GM19395 (cell line): ENCODE measurements at regions not wholly inside any gene's neighbourhood (a gene's known extent, or its start where the extent isn't known, plus 50 kb on each side); places are given as distances from the start of the nearest gene placed in this dataset.

Experiments
- ATAC-seq: cut with Tn5 transposase; IDR thresholded peaks from one replicate; pipeline ENCODE4 v1.9.1; 2021; ENCODE audit warnings: mild to moderate bottlenecking, moderate library complexity; ENCODE audit not compliant: unreplicated experiment

- no peak for ATAC-seq
Measured at GRCh38 chr17:70774339-70775117, 605.2 kb downstream of the KCNJ2 start.

DNA sequence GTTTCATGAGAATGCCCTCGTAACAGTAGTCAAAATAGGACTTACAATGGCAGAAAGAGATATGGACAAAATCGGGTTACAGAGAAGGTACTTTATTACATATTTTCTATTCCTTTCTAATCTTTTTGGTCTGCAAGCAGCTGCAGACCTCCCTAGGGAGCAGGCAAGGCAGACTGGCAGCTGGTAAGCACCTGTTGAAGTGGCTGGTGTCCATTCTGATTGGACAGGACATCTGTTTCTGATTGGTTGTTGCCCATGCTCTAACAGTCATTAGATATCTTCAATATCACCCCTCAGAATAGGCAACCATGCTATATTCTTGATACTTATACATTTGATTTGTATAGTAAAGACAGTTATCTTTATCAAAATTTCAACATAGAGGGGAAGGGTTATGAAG lies 606.3 kb downstream of the KCNJ2 start:
- ATAC-seq = no peak

DNA sequence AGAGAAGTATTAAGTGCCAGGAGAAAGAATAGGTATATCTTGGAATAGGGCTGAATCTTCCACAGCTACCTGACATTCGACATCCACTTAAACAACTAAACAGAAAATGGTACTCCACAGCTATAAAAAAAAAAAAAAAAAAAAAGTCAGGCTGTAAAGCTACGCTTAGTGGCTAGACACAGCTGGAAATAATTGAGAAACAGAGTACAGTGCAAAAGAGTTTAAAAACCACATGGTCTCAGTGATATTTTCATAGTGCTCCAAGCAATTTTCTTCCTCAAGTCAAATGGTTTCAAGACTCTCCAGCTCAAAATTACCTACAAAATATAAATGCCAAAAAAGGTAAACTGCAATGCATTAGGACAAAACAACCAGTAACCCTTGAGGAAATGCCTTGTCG lies 607.1 kb downstream of the KCNJ2 start:
- ATAC-seq = no peak

DNA sequence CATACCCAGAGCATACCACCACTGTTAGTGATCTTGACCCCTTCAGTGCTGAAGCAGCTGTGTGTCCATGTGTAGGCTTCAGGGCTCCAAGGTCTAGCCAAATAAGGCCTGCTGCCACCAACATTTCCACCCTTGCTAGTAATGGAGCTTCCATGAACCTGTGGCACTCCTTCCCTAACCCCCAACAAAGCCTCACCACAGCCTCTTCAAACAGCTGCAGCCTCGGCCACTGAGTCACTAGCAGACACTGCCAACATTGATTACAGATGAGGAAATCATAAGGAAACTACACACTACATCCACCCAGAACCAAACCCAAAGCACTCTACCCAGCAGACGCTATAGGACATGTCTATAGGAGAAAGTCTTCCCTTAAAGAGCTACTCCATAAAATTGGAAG lies 610.7 kb downstream of the KCNJ2 start:
- ATAC-seq = no peak

DNA sequence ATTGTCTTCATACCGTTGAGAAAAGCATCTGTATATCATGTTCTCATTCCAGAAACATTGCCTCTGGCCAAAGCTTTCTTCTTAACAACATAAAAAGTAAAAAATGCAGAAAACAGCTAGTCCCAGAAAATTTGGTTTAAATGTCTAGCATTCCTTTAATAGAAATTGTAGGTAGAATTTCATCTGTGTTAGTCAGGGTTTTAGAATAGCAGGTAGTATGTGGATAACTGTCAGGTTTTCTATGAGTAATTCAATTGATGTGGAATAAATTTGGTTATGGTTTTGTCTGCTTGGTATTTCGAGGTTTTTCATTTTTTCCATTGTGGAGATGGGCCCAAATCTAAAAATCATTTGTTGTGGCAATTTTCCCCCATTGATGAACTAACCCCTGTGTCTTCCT lies 616.7 kb downstream of the KCNJ2 start:
- no peak for ATAC-seq

GRCh38 chr17:70787721-70788300 lies 618.5 kb downstream of the KCNJ2 start:
- ATAC-seq = no peak

GRCh38 chr17:70791748-70792443 lies 622.6 kb downstream of the KCNJ2 start:
- ATAC-seq = no peak

DNA sequence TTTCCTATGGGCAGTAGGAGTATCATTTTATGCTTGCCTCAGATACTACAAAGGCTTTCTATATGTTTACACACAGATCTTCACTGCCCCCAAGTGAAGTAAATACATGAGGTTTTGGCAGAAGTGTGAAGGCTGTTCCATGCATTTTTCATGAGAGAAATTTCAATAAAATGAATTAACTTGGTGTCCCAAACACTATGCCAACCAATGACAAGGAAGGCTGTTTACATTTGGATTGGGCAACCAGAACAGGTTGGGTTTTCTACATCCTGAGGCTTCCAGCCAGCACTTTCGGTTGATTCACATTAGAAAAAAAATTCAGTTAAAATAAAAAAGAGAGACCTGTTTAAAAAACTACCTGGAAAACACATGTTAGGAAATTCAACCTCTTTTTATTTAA lies 625.4 kb downstream of the KCNJ2 start:
- ATAC-seq = no peak

DNA sequence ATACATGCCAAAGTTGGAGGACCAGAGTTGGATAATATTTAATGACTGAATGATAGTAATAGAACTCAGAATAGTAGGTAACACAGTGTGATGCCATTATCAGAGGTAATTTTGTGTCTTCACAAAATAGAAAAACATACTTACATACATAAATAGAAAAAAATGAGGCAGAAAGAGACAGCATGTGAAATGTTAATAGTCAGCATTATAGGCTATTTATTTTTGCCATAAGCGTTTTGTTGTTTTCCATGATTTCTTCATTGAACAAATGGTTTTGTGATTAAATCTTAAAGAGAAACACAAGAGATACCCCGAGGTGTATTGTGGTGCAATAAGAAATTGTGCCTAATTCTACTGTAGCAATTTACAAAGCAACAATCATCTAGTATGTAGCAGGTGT lies 626.3 kb downstream of the KCNJ2 start:
- no peak for ATAC-seq

DNA sequence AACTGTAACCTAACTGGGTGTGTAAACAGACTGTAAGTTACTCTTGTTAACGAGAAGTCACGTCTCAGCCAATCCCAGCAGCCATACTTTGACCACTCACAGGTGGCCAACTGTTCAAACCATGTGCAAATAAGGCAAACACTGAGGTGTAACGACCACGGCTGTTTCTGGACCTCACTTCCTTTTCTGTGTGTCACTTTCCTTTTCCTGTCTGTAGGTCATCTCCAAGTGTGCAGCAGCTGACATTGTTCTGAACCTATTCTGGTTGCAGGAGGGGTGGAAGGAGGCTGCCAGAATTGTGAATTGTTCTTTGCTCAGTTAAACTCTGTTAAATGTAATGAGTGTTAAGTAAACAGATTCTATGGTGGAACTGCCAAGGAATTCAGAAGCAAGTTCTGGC lies 627.4 kb downstream of the KCNJ2 start:
- ATAC-seq = no peak

DNA sequence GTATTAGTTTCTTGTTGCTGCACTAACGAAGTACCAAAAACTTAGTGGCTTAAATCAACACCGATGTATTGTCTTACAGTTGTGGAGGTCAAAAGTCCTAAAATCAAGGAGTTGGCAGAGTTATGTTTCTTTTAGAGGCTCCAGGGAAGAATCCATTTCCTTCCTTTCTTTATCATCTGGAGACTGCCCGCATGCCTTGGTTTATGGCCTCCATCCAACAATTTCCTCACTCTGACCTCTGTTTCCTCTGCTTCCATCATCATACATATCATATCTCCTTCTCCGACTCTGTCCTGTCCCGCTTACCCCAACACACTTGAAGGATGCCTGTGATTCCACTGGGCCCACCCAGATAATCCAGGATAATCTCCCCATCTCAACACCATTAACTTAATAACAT lies 627.8 kb downstream of the KCNJ2 start:
- no peak for ATAC-seq

- ATAC-seq = no peak
Measured at GRCh38 chr17:70804161-70804560, 634.8 kb downstream of the KCNJ2 start.

DNA sequence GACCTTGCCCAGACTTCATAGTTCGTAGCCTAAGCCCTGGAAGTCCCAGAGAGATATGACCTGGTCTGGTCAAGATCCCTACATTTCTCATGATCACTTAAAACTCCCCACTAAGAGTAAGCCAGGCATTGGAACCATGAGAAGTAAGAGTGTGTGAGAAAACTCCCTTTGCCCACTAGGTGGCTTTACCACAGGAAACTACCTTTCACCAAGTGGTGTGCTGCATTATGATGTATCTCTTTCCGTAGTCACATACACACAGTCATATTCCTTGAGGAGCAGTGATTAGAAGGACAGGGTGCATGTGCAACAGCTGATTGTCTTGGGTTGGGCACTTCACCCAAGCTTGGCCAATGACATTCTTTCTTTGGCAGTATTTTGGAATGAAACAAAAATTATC lies 639.3 kb downstream of the KCNJ2 start:
- no peak for ATAC-seq

DNA sequence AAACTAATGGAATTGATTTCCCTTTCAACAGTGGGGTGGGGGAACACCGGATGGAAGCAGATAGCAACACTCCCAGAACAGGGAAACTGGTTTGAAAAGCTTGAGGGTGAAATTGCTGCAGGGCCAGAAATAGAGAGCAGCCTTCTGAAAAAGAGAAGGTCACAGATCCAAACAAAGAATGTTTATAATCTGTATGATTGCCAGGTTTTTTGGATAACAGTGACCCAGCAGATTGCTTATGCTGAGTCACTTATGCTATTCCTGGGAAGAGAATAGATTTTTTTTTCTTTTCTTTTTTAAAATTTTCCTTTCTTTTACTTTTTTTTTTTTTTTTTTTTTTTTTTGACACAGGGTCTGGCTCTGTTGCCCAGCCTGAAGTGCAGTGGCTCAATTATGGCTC lies 641.3 kb downstream of the KCNJ2 start:
- no peak for ATAC-seq

DNA sequence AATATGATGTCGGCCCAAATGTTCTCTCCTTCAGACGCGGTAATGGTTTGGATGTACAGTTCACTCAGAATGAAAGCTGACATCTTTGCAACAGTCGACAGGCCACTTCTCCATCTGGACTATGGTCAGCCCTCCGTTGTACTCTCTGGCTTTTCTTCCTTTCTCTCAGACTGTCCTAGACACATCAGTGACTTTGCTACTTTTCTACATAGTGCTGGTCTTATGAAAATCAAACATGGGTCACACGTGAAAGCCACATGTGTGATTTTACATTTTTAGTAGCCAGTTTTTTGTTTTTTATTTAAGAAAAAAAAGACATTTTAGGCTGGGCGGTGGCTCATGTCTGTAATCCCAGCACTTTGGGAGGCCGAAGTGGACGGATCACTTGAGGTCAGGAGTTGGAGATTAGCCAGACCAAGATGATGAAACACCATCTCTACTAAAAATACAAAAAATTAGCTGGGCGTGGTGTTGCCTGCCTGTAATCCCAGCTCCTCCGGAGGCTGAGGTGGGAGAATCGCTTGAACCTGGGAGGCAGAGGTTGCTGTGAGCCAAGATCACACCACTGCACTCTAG lies 644.1 kb downstream of the KCNJ2 start:
- ATAC-seq = no peak

DNA sequence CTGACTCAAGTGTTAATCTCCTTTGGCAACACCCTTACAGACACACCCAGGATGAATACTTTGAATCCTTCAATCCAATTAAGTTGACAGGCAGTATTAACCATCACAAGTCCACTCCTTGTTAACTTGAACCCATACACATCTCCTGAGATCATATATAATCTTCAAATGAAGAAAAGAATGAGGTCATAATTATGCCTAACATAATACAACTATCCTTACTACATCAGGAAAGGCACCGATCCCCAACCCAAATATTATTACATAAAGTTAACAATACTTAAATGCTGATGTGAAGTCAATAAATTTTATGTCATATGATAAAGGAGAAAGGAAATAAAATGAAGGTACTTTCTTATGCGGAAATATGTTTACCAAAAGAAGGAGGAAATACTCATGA lies 649.9 kb downstream of the KCNJ2 start:
- ATAC-seq = no peak

DNA sequence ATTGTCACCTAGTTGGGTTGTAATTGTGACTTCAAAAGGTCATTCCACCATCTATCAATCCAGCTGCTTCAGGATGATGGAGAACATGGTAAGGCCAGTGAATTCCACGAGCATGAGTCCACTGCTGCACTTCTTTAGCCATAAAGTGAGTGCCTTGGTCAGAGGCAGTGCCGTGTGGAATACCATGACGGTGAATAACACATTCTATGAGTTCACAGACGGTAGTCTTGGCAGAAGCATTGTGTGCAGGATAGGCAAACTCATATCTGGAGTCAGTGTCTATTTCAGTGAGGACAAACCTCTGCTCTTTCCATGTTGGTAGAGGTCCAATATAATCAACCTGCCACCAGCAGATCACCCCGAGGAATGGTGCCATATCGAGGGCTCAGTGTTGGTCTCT lies 650.9 kb downstream of the KCNJ2 start:
- no peak for ATAC-seq

- no peak for ATAC-seq
Measured at GRCh38 chr17:70825321-70826125, 656.2 kb downstream of the KCNJ2 start.

DNA sequence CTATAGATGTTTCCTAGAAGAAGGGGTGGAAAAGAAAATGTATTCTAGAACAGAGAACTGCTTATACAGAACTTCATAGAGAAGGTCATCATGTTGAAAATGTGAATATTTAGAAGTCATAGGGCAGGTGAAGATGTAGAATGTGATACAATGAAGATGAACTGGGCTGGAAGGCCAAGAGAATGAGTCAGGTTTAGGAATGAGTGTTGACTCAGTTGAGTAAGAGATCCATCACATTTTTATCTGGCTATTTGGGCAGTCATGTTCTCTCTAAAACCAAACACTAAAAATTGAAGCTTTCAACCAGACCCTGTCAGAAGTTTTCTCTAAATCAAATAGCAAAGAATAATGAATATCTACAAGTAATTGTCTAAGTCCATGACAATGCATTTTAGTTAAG lies 660.5 kb downstream of the KCNJ2 start:
- no peak for ATAC-seq

- ATAC-seq = no peak
Measured at GRCh38 chr17:70834039-70834438, 664.7 kb downstream of the KCNJ2 start.

DNA sequence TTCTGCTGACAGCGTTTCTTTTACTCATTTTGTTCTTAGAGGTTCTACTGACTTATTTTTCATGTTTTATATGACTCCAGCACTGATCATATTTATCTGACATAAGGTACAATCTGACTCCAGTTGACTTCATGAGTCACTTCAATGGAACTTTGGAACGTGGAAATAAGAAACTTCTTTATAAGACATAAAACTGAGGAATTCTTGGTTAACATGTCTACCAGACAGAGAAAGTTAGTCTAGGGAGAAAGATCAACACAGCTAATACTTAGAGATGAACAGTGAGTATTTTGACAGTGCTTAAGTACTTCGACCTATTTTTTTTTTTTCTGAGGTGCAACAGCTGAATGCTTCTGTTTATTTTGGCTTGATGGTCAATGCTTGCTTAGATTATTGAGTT lies 679.5 kb downstream of the KCNJ2 start:
- no peak for ATAC-seq
